Large intestine (tissue), 3 donors: ENCODE measurements at regions not wholly inside any gene's neighbourhood (a gene's known extent, or its start where the extent isn't known, plus 50 kb on each side); places are given as distances from the start of the nearest gene placed in this dataset.
A peak's percentile ranks its signal among the peaks of the same experiment; 100 is the strongest.

Experiments used
- DNase-seq, 2 donors: peaks; one replicate each; pipeline versions ENCODE4 v3.0.0 to v3.0.0-alpha.2; 2013
- H3K27ac ChIP-seq: one replicate; pipeline ENCODE4 v1.5.1; 2013; ENCODE audit warnings: low read length
- H3K27me3 ChIP-seq: 2 replicates; pipeline ENCODE4 v1.6.1; 2013; ENCODE audit warnings: low read length; ENCODE audit not compliant: control insufficient read depth, insufficient read depth
- H3K36me3 ChIP-seq: 2 replicates; pipeline ENCODE4 v1.6.1; 2013; ENCODE audit warnings: low read length; ENCODE audit not compliant: control insufficient read depth, insufficient read depth
- H3K4me1 ChIP-seq: one replicate; pipeline ENCODE4 v1.6.1; 2013; ENCODE audit warnings: low read length; ENCODE audit not compliant: control insufficient read depth, insufficient read depth
- H3K4me3 ChIP-seq: one replicate; pipeline ENCODE4 v1.5.1; 2013; ENCODE audit warnings: low read length
- H3K9me3 ChIP-seq: one replicate; pipeline ENCODE4 v1.6.1; 2013; ENCODE audit warnings: mild to moderate bottlenecking, low read depth, low read length, moderate library complexity; ENCODE audit not compliant: control insufficient read depth
- WGBS: methylation state at CpG from one replicate; pipeline ENCODE4 v1.1.5; 2013; ENCODE audit warnings: low lambda C conversion rate; ENCODE audit not compliant: insufficient coverage; 5-methylcytosine and 5-hydroxymethylcytosine counted together

GRCh38 chr5:57033503-57033902 is 81.6 kb upstream of the MIER3 start:
- Histone ChIP-seq H3K4me3 (no peak overlapping the region), H3K4me1 (peaks cover 26% of the 10 kb centered on the region), H3K36me3 (no peaks in the 10 kb centered on the region), H3K27me3 (no peaks in the 10 kb centered on the region), H3K27ac (peak overlapping the region; percentile 40), H3K9me3 (no peaks in the 10 kb centered on the region)
- no peak for DNase-seq
- no CpG with 5 or more reads among the region's 2 CpGs for WGBS

GRCh38 chr5:57034201-57034916 is 82.4 kb upstream of the MIER3 start:
- H3K27me3 ChIP-seq: no peaks in the 10 kb centered on the region
- H3K36me3 ChIP-seq: no peaks in the 10 kb centered on the region
- no peak overlapping the region for H3K27ac ChIP-seq
- DNase-seq: peak; percentile 61
- H3K4me1 ChIP-seq: peaks cover 26% of the 10 kb centered on the region
- H3K4me3 ChIP-seq: no peak overlapping the region
- H3K9me3 ChIP-seq: no peaks in the 10 kb centered on the region
- no CpG with 5 or more reads among the region's 5 CpGs for WGBS

- no peak overlapping the region for H3K27ac ChIP-seq
- WGBS: 60% methylated on average over 1 of the region's 3 CpGs
- no peak for DNase-seq
Measured at GRCh38 chr5:57035955-57036354, 84.0 kb upstream of the MIER3 start.

GRCh38 chr5:57036761-57037160 is 84.8 kb upstream of the MIER3 start:
- Histone ChIP-seq H3K4me1 (peaks cover 22% of the 10 kb centered on the region), H3K27ac (no peak overlapping the region), H3K4me3 (no peak overlapping the region), H3K9me3 (no peaks in the 10 kb centered on the region), H3K27me3 (no peaks in the 10 kb centered on the region), H3K36me3 (no peaks in the 10 kb centered on the region)
- WGBS: no CpG with 5 or more reads among the region's 3 CpGs
- DNase-seq: no peak

More at GRCh38 chr5:57035955-57036354, 84.0 kb upstream of the MIER3 start:
- Histone ChIP-seq H3K9me3 (no peaks in the 10 kb centered on the region), H3K36me3 (no peaks in the 10 kb centered on the region), H3K4me3 (no peak overlapping the region), H3K27me3 (no peaks in the 10 kb centered on the region), H3K4me1 (peaks cover 24% of the 10 kb centered on the region)

GRCh38 chr5:57037355-57037754 is 85.4 kb upstream of the MIER3 start:
- H3K9me3 ChIP-seq: no peaks in the 10 kb centered on the region
- DNase-seq: no peak
- H3K4me3 ChIP-seq: no peak overlapping the region
- H3K27ac ChIP-seq: no peak overlapping the region
- H3K36me3 ChIP-seq: no peaks in the 10 kb centered on the region
- WGBS: 100% methylated on average over 3 of the region's 6 CpGs
- peaks cover 17% of the 10 kb centered on the region for H3K4me1 ChIP-seq
- no peaks in the 10 kb centered on the region for H3K27me3 ChIP-seq

GRCh38 chr5:57041570-57041969 is 89.6 kb upstream of the MIER3 start:
- DNase-seq: no peak
- Histone ChIP-seq H3K27ac (no peak overlapping the region), H3K4me1 (no peaks in the 10 kb centered on the region)

GRCh38 chr5:57042524-57042931 is 90.6 kb upstream of the MIER3 start:
- WGBS: no CpG with 5 or more reads among the region's 3 CpGs

More at GRCh38 chr5:57041570-57041969, 89.6 kb upstream of the MIER3 start:
- H3K9me3 ChIP-seq: no peaks in the 10 kb centered on the region
- no CpG with 5 or more reads among the region's 1 CpG for WGBS
- no peaks in the 10 kb centered on the region for H3K27me3 ChIP-seq
- no peak overlapping the region for H3K4me3 ChIP-seq
- no peaks in the 10 kb centered on the region for H3K36me3 ChIP-seq

GRCh38 chr5:57054135-57054534 is 102.2 kb upstream of the MIER3 start:
- Histone ChIP-seq H3K4me3 (no peak overlapping the region), H3K27ac (peak overlapping the region; percentile 88)
- peak in 1 of 2 donors; percentile 12 for DNase-seq

More at GRCh38 chr5:57042524-57042931, 90.6 kb upstream of the MIER3 start:
- H3K27ac ChIP-seq: no peak overlapping the region
- H3K36me3 ChIP-seq: no peaks in the 10 kb centered on the region
- no peaks in the 10 kb centered on the region for H3K27me3 ChIP-seq
- H3K4me3 ChIP-seq: no peak overlapping the region
- no peaks in the 10 kb centered on the region for H3K9me3 ChIP-seq
- H3K4me1 ChIP-seq: no peaks in the 10 kb centered on the region
- no peak for DNase-seq

GRCh38 chr5:57054671-57055070 is 102.7 kb upstream of the MIER3 start:
- Histone ChIP-seq H3K4me1 (peaks cover 19% of the 10 kb centered on the region), H3K9me3 (no peaks in the 10 kb centered on the region), H3K27me3 (no peaks in the 10 kb centered on the region), H3K4me3 (no peak overlapping the region), H3K27ac (peak overlapping the region; percentile 88), H3K36me3 (no peaks in the 10 kb centered on the region)
- DNase-seq: peak; percentile 82 to 91
- WGBS: no CpG with 5 or more reads among the region's 1 CpG

More at GRCh38 chr5:57054135-57054534, 102.2 kb upstream of the MIER3 start:
- Histone ChIP-seq H3K9me3 (no peaks in the 10 kb centered on the region), H3K36me3 (no peaks in the 10 kb centered on the region), H3K4me1 (peaks cover 19% of the 10 kb centered on the region), H3K27me3 (no peaks in the 10 kb centered on the region)

- peak; percentile 33 to 67 for DNase-seq
- WGBS: no CpG with 5 or more reads among the region's 1 CpG
- H3K27ac ChIP-seq: peak overlapping the region; percentile 88
Measured at GRCh38 chr5:57055731-57056130, 103.8 kb upstream of the MIER3 start.

GRCh38 chr5:57063773-57064172 is 110.1 kb upstream of the GPBP1 start:
- DNase-seq: no peak
- no peak overlapping the region for H3K4me3 ChIP-seq
- H3K4me1 ChIP-seq: no peaks in the 10 kb centered on the region
- H3K36me3 ChIP-seq: no peaks in the 10 kb centered on the region
- H3K27me3 ChIP-seq: no peaks in the 10 kb centered on the region
- no peak overlapping the region for H3K27ac ChIP-seq
- H3K9me3 ChIP-seq: no peaks in the 10 kb centered on the region
- WGBS: no CpG with 5 or more reads among the region's 2 CpGs

More at GRCh38 chr5:57055731-57056130, 103.8 kb upstream of the MIER3 start:
- H3K4me1 ChIP-seq: peaks cover 19% of the 10 kb centered on the region
- H3K4me3 ChIP-seq: no peak overlapping the region
- H3K9me3 ChIP-seq: no peaks in the 10 kb centered on the region
- H3K36me3 ChIP-seq: no peaks in the 10 kb centered on the region
- H3K27me3 ChIP-seq: no peaks in the 10 kb centered on the region
